ENCODE measurements at regions not wholly inside any gene's neighbourhood (a gene's known extent, or its start where the extent isn't known, plus 50 kb on each side); places are given as distances from the start of the nearest gene placed in this dataset.

DNA sequence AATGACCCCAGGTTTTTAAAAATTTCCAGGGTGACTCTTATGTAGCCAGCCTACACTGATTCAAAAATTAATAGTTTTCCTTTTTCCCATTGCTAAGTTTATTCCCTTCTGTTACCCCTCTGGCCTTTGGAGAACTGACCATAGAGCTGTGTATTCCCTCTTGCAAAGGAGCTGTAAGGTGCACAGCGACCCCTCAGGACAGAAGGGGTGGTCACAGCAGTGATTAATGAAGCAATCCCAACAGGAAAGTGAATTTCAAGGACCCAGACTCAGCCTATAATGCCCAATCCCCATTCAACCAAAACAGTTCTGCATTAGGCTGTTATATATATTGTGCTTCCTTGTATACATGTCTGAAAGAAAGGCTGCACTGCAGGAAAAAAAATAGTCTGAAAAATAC lies 147.1 kb downstream of the WT1 start:
- no peak overlapping the region for H4K8ac ChIP-seq (ENCODE audit: low read depth, low read length)
- H3K4ac ChIP-seq (ENCODE audit: low read depth, low read length): no peak overlapping the region
- no peak overlapping the region for H2BK5ac ChIP-seq (ENCODE audit: low read depth, low read length, poor library complexity)
- no peak overlapping the region for H2BK12ac ChIP-seq (ENCODE audit: low read length)
- H3K18ac ChIP-seq (ENCODE audit: low read length): no peak overlapping the region
- H4K12ac ChIP-seq (ENCODE audit: low read depth, low read length): no peak overlapping the region
- no peak overlapping the region for H3K4me2 ChIP-seq (ENCODE audit: low read length)
- no peak overlapping the region for H3K14ac ChIP-seq (ENCODE audit: low read length)
- H3K27me3 ChIP-seq (ENCODE audit: insufficient read depth, low read length): no peaks in the 10 kb centered on the region
- no peak overlapping the region for H3K4me3 ChIP-seq (ENCODE audit: low read depth, low read length)
- no peaks in the 10 kb centered on the region for H3K79me1 ChIP-seq (ENCODE audit: low read length)
- H2AFZ ChIP-seq (ENCODE audit: insufficient read depth, low read length, poor library complexity): no peak overlapping the region
- no peaks in the 10 kb centered on the region for H3K79me2 ChIP-seq (ENCODE audit: control insufficient read depth, insufficient read depth, low read length, poor library complexity)
- no peak overlapping the region for H3K27ac ChIP-seq (ENCODE audit: low read depth, low read length)
- no peak for DNase-seq
- H4K91ac ChIP-seq (ENCODE audit: low read depth, low read length): no peak overlapping the region
- no peak overlapping the region for H3K9ac ChIP-seq (ENCODE audit: low read length)
- H2AK5ac ChIP-seq (ENCODE audit: low read length): no peak overlapping the region
- no peak overlapping the region for H3K23ac ChIP-seq (ENCODE audit: low read length)
- H3K4me1 ChIP-seq (ENCODE audit: control insufficient read depth in 1 of 2, insufficient read depth in 2 of 2, low read length in 2 of 2): no peaks in the 10 kb centered on the region
- no peak overlapping the region for H2BK120ac ChIP-seq (ENCODE audit: insufficient read depth, low read length, poor library complexity)
- no peaks in the 10 kb centered on the region for H3K36me3 ChIP-seq (ENCODE audit: control insufficient read depth in 1 of 2, insufficient read depth in 2 of 2, low read length in 2 of 2)
- H3K9me3 ChIP-seq (ENCODE audit: insufficient read depth, low read depth, low read length): no peaks in the 10 kb centered on the region
- no CpG with 5 or more reads among the region's 1 CpG for WGBS (ENCODE audit: extremely low coverage, insufficient coverage, insufficient read length)

DNA sequence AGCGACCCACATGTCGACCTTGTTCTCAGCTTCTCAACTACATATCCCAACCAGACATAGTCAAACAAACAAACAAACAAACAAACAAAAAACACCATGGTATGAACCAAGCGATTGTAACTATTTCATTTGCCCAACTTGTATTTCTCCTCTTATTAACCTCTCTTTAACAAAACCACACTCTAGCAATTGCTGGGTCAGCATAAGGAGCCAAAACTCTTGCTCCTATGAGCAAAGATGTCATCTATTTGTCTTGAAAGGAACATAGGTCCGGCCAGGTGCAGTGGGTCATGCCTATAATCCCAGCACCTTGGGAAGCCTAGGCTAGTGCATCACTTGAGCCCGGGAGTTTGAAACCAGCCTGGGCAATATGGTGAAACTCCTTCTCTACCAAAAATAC lies 145.6 kb downstream of the WT1 start:
- no peaks in the 10 kb centered on the region for H3K36me3 ChIP-seq (ENCODE audit: control insufficient read depth in 1 of 2, insufficient read depth in 2 of 2, low read length in 2 of 2)
- H2AK5ac ChIP-seq (ENCODE audit: low read length): no peak overlapping the region
- no peaks in the 10 kb centered on the region for H3K27me3 ChIP-seq (ENCODE audit: insufficient read depth, low read length)
- H2BK120ac ChIP-seq (ENCODE audit: insufficient read depth, low read length, poor library complexity): no peak overlapping the region
- no peaks in the 10 kb centered on the region for H3K4me1 ChIP-seq (ENCODE audit: control insufficient read depth in 1 of 2, insufficient read depth in 2 of 2, low read length in 2 of 2)
- H4K12ac ChIP-seq (ENCODE audit: low read depth, low read length): no peak overlapping the region
- no peak overlapping the region for H2BK12ac ChIP-seq (ENCODE audit: low read length)
- no peaks in the 10 kb centered on the region for H3K79me1 ChIP-seq (ENCODE audit: low read length)
- no peak overlapping the region for H2BK5ac ChIP-seq (ENCODE audit: low read depth, low read length, poor library complexity)
- no CpG with 5 or more reads among the region's 5 CpGs for WGBS (ENCODE audit: extremely low coverage, insufficient coverage, insufficient read length)
- no peak for DNase-seq
- H3K9me3 ChIP-seq (ENCODE audit: insufficient read depth, low read depth, low read length): no peaks in the 10 kb centered on the region
- no peak overlapping the region for H2AFZ ChIP-seq (ENCODE audit: insufficient read depth, low read length, poor library complexity)
- H3K4ac ChIP-seq (ENCODE audit: low read depth, low read length): no peak overlapping the region
- H3K79me2 ChIP-seq (ENCODE audit: control insufficient read depth, insufficient read depth, low read length, poor library complexity): no peaks in the 10 kb centered on the region
- no peak overlapping the region for H3K23ac ChIP-seq (ENCODE audit: low read length)
- H3K9ac ChIP-seq (ENCODE audit: low read length): no peak overlapping the region
- H3K4me2 ChIP-seq (ENCODE audit: low read length): no peak overlapping the region
- H4K8ac ChIP-seq (ENCODE audit: low read depth, low read length): no peak overlapping the region
- no peak overlapping the region for H3K27ac ChIP-seq (ENCODE audit: low read depth, low read length)
- no peak overlapping the region for H3K14ac ChIP-seq (ENCODE audit: low read length)
- H4K91ac ChIP-seq (ENCODE audit: low read depth, low read length): no peak overlapping the region
- no peak overlapping the region for H3K18ac ChIP-seq (ENCODE audit: low read length)
- no peak overlapping the region for H3K4me3 ChIP-seq (ENCODE audit: low read depth, low read length)

DNA sequence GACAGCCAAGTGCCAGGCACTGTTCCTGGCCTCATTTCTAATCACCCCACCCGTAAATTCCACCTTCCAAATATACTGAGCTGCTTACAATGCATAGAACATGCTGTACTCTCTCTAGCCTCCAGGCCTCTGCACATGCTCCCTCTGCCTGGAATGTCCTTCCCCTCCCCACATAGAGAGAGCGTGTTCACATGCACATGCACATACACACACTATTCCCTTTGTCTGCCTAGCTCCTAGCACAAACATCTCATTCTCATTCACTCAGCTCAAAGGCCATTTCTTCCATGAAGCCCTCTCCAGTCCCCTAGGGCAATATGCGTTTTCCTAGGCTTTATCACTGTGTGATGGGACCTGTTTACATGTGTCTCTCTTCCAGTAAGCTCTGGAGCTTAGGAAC lies 144.6 kb downstream of the WT1 start:
- Histone ChIP-seq H4K12ac (ENCODE audit: low read depth, low read length) (no peak overlapping the region), H3K14ac (ENCODE audit: low read length) (no peak overlapping the region)
- WGBS (ENCODE audit: extremely low coverage, insufficient coverage, insufficient read length): no CpG with 5 or more reads among the region's 3 CpGs

DNA sequence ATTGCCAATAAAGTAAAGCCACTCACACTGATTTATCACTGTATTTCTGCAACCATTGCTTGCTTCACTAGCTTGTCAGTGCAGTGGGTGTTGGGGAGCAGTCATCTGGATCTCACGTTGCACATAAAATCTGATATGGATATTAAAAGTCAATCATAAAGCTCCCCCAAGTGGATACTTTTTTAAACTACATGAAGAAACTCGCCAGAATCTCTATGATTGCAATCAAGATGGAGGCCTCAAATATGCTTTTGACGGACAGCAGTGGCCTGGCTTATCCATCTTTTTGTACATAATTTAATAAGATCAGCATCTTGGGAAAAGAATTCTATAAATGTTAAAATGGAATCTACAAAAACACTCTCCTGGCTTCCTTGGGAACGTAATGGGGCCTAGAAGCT lies 137.7 kb downstream of the WT1 start:
- H3K27ac ChIP-seq (ENCODE audit: low read depth, low read length): no peak overlapping the region
- no peaks in the 10 kb centered on the region for H3K36me3 ChIP-seq (ENCODE audit: control insufficient read depth in 1 of 2, insufficient read depth in 2 of 2, low read length in 2 of 2)
- H4K12ac ChIP-seq (ENCODE audit: low read depth, low read length): no peak overlapping the region
- no peaks in the 10 kb centered on the region for H3K27me3 ChIP-seq (ENCODE audit: insufficient read depth, low read length)
- no peak overlapping the region for H4K8ac ChIP-seq (ENCODE audit: low read depth, low read length)
- no peak overlapping the region for H2BK5ac ChIP-seq (ENCODE audit: low read depth, low read length, poor library complexity)
- H3K4ac ChIP-seq (ENCODE audit: low read depth, low read length): no peak overlapping the region
- H3K9ac ChIP-seq (ENCODE audit: low read length): no peak overlapping the region
- no peak overlapping the region for H2AK5ac ChIP-seq (ENCODE audit: low read length)
- H3K4me2 ChIP-seq (ENCODE audit: low read length): no peak overlapping the region
- H3K18ac ChIP-seq (ENCODE audit: low read length): no peak overlapping the region
- no peak overlapping the region for H2BK12ac ChIP-seq (ENCODE audit: low read length)
- H3K4me3 ChIP-seq (ENCODE audit: low read depth, low read length): no peak overlapping the region
- no peak overlapping the region for H3K23ac ChIP-seq (ENCODE audit: low read length)
- no peaks in the 10 kb centered on the region for H3K4me1 ChIP-seq (ENCODE audit: control insufficient read depth in 1 of 2, insufficient read depth in 2 of 2, low read length in 2 of 2)
- H3K79me2 ChIP-seq (ENCODE audit: control insufficient read depth, insufficient read depth, low read length, poor library complexity): no peaks in the 10 kb centered on the region
- H3K14ac ChIP-seq (ENCODE audit: low read length): no peak overlapping the region
- H2BK120ac ChIP-seq (ENCODE audit: insufficient read depth, low read length, poor library complexity): no peak overlapping the region
- no CpG with 5 or more reads among the region's 4 CpGs for WGBS (ENCODE audit: extremely low coverage, insufficient coverage, insufficient read length)
- peak in 1 of 2 donors; percentile 37 for DNase-seq
- H3K9me3 ChIP-seq (ENCODE audit: insufficient read depth, low read depth, low read length): peaks cover 1% of the 10 kb centered on the region
- H4K91ac ChIP-seq (ENCODE audit: low read depth, low read length): no peak overlapping the region
- no peak overlapping the region for H2AFZ ChIP-seq (ENCODE audit: insufficient read depth, low read length, poor library complexity)
- H3K79me1 ChIP-seq (ENCODE audit: low read length): no peaks in the 10 kb centered on the region

More for the DNA sequence above, 144.6 kb downstream of the WT1 start:
- no peak overlapping the region for H2AK5ac ChIP-seq (ENCODE audit: low read length)
- H3K79me2 ChIP-seq (ENCODE audit: control insufficient read depth, insufficient read depth, low read length, poor library complexity): no peaks in the 10 kb centered on the region
- H3K27ac ChIP-seq (ENCODE audit: low read depth, low read length): no peak overlapping the region
- H3K23ac ChIP-seq (ENCODE audit: low read length): no peak overlapping the region
- no peak overlapping the region for H2AFZ ChIP-seq (ENCODE audit: insufficient read depth, low read length, poor library complexity)
- no peak overlapping the region for H3K4ac ChIP-seq (ENCODE audit: low read depth, low read length)
- no peak overlapping the region for H4K91ac ChIP-seq (ENCODE audit: low read depth, low read length)
- H4K8ac ChIP-seq (ENCODE audit: low read depth, low read length): no peak overlapping the region
- H3K27me3 ChIP-seq (ENCODE audit: insufficient read depth, low read length): no peaks in the 10 kb centered on the region
- H2BK120ac ChIP-seq (ENCODE audit: insufficient read depth, low read length, poor library complexity): no peak overlapping the region
- DNase-seq: peak in 1 of 2 donors; percentile 21
- no peaks in the 10 kb centered on the region for H3K36me3 ChIP-seq (ENCODE audit: control insufficient read depth in 1 of 2, insufficient read depth in 2 of 2, low read length in 2 of 2)
- H3K4me1 ChIP-seq (ENCODE audit: control insufficient read depth in 1 of 2, insufficient read depth in 2 of 2, low read length in 2 of 2): no peaks in the 10 kb centered on the region
- H3K18ac ChIP-seq (ENCODE audit: low read length): no peak overlapping the region
- no peak overlapping the region for H3K4me3 ChIP-seq (ENCODE audit: low read depth, low read length)
- H2BK5ac ChIP-seq (ENCODE audit: low read depth, low read length, poor library complexity): no peak overlapping the region
- H3K9ac ChIP-seq (ENCODE audit: low read length): peak overlapping the region; percentile 27
- no peak overlapping the region for H2BK12ac ChIP-seq (ENCODE audit: low read length)
- no peak overlapping the region for H3K4me2 ChIP-seq (ENCODE audit: low read length)
- H3K79me1 ChIP-seq (ENCODE audit: low read length): no peaks in the 10 kb centered on the region
- no peaks in the 10 kb centered on the region for H3K9me3 ChIP-seq (ENCODE audit: insufficient read depth, low read depth, low read length)

All from trophoblast cell (in vitro differentiated cells and primary cell).